Common myeloid progenitor, CD34-positive (primary cell): ENCODE measurements at regions not wholly inside any gene's neighbourhood (a gene's known extent, or its start where the extent isn't known, plus 50 kb on each side); places are given as distances from the start of the nearest gene placed in this dataset.

Source experiments
- CTCF ChIA-PET: fragments of 350-600 bp; sonication (Branson Sonifier 250); formaldehyde crosslinking; loops from one replicate; lab custom pipeline; 2021; ENCODE audit warnings: antibody characterized with exemption; lab: Charles Lee
- POLR2A ChIA-PET: fragments of 350-600 bp; sonication (Branson Sonifier 250); formaldehyde crosslinking; loops from one replicate; lab custom pipeline; 2021; ENCODE audit warnings: antibody characterized with exemption; lab: Charles Lee
- DNase-seq, 3 donors: peaks; one replicate each; pipeline versions ENCODE4 v3.0.0 to v3.0.0-alpha.2; 2013
- H3K27ac ChIP-seq, 2 experiments: 1 replicate in 1 of 2; 2 replicates in 1 of 2; pipeline ENCODE4 v1.7.0; 2013; ENCODE audit warnings: inconsistent platforms in 2 of 2, low read length in 2 of 2, mild to moderate bottlenecking in 2 of 2, low read depth in 1 of 2, moderate library complexity in 1 of 2; ENCODE audit not compliant: severe bottlenecking in 2 of 2, insufficient read depth in 1 of 2, poor library complexity in 1 of 2
- H3K27me3 ChIP-seq, 5 experiments: replicated peaks in 2 of 5; 1 replicate in 3 of 5; 2 replicates in 2 of 5; pipeline versions ENCODE4 v1.6.1 to v1.7.0; 2013; ENCODE audit warnings: low read length in 4 of 5, mild to moderate bottlenecking in 2 of 5, moderate library complexity in 2 of 5, inconsistent platforms in 1 of 5; ENCODE audit not compliant: insufficient read depth in 5 of 5, control insufficient read depth in 4 of 5
- H3K36me3 ChIP-seq, 4 experiments: 1 replicate in 2 of 4; 2 replicates in 2 of 4; pipeline versions ENCODE4 v1.6.1 to v1.7.0; 2013; ENCODE audit warnings: low read length in 3 of 4, control low read depth in 1 of 4, mild to moderate bottlenecking in 1 of 4; ENCODE audit not compliant: control insufficient read depth in 4 of 4, insufficient read depth in 4 of 4
- H3K4me1 ChIP-seq, 4 experiments: 1 replicate in 3 of 4; 2 replicates in 1 of 4; pipeline versions ENCODE4 v1.6.1 to v1.7.1; 2013; ENCODE audit warnings: low read length in 3 of 4, mild to moderate bottlenecking in 3 of 4, control low read depth in 1 of 4, inconsistent platforms in 1 of 4, moderate library complexity in 1 of 4; ENCODE audit not compliant: control insufficient read depth in 4 of 4, insufficient read depth in 4 of 4; ENCODE audit errors: control extremely low read depth in 1 of 4
- H3K4me3 ChIP-seq, 7 experiments: 1 replicate in 4 of 7; 2 replicates in 3 of 7; pipeline versions ENCODE4 v1.5.1 to v1.7.0; 2013; ENCODE audit warnings: mild to moderate bottlenecking in 7 of 7, low read length in 6 of 7, moderate library complexity in 6 of 7, inconsistent platforms in 2 of 7, low read depth in 2 of 7, control low read depth in 1 of 7; ENCODE audit not compliant: insufficient read depth in 4 of 7, control insufficient read depth in 1 of 7; ENCODE audit errors: extremely low read depth in 1 of 7
- H3K9me3 ChIP-seq, 5 experiments: 1 replicate in 4 of 5; 2 replicates in 1 of 5; pipeline versions ENCODE4 v1.6.1 to v1.7.1; 2013; ENCODE audit warnings: low read length in 4 of 5, mild to moderate bottlenecking in 2 of 5, inconsistent platforms in 1 of 5, low read depth in 1 of 5, moderate library complexity in 1 of 5; ENCODE audit not compliant: control insufficient read depth in 4 of 5, insufficient read depth in 2 of 5; ENCODE audit errors: control extremely low read depth in 1 of 5
- WGBS: methylation state at CpG from one replicate; pipeline ENCODE4 v1.1.5; 2013; ENCODE audit not compliant: insufficient coverage; 5-methylcytosine and 5-hydroxymethylcytosine counted together

- ChIA-PET CTCF (interaction anchor here (1.3 kb wide), 1 partner anchor 11 kb away, joined by 3 read pairs; no protein-coding TSS in a partner anchor), POLR2A (no interaction called here)
- WGBS: 98% methylated on average over 7 of the region's 8 CpGs
These were observed 152.4 kb upstream of the RFLNA start for GRCh38 chr12:124142395-124143035.

DNA sequence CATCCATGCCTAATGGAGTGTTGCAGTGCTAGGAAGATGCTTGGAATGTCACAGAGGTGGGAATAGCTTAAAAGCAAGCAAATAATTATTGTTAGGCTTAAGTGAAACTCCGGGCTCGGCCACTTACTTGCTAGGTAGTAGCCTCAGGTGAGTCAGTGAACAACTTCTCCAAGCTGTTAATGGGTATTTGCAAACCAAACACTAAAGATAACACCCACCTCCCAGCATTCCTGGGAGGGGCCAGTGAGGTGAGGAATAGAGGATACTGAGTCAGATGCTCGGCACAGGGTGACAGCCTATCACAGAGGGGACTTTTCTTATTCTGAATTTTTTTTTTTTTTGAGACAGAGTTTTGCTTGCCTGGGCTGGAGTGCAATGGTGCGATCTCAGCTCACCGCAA, 151.2 kb upstream of the RFLNA start:
- Histone ChIP-seq H3K27me3 (no peaks in the 10 kb centered on the region), H3K4me3 (no peak overlapping the region), H3K36me3 (no peaks in the 10 kb centered on the region), H3K9me3 (peaks cover 0 to 9% (median 7%) of the 10 kb centered on the region in 5 experiments), H3K4me1 (peaks cover 0 to 14% (median 8%) of the 10 kb centered on the region in 4 experiments), H3K27ac (no peak overlapping the region)
- POLR2A ChIA-PET: no interaction called here
- no peak for DNase-seq
- WGBS: 100% methylated on average over 5 of the region's 5 CpGs
- CTCF ChIA-PET: interaction anchor here (1.3 kb wide), 1 partner anchor 10 kb away, joined by 3 read pairs; no protein-coding TSS in a partner anchor

More at GRCh38 chr12:124142395-124143035, 152.4 kb upstream of the RFLNA start:
- Histone ChIP-seq H3K36me3 (no peaks in the 10 kb centered on the region), H3K27ac (no peak overlapping the region), H3K4me1 (peaks cover 0 to 14% (median 8%) of the 10 kb centered on the region in 4 experiments), H3K4me3 (no peak overlapping the region), H3K27me3 (no peaks in the 10 kb centered on the region), H3K9me3 (peaks cover 0 to 11% (median 7%) of the 10 kb centered on the region in 5 experiments)
- DNase-seq: no peak

DNA sequence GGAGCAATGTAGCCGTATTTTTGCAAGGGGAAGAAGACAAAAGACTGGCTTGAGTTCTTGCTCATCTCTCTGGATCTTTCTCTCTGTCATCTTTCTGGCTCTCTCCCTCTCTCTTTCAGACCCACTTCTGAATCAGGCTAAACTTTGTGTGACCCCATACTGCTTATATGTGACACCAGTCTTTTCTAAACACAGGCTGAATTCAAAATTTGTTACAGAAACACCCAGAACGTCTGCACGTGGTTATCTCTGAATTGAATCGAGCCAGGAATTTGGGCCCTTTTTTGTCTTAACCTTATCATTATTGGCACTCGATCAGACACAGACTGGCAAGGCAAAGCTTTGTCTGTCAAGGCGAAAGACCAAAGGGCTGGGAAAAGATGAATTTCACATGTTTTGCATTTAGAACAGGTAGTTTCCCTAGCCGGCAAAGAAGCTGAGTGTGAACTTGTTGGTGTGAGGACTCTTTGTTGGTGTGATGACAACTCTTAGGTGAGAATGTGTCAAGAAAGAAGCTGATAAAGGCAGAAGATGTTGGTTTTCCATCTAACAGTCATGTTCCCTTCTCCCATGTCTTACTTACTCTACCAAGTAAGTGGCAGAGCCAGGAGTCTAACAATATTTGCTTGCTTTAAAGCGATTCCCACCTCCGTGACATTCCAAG, 150.2 kb upstream of the RFLNA start:
- no peak for DNase-seq
- Histone ChIP-seq H3K4me3 (no peak overlapping the region), H3K36me3 (no peaks in the 10 kb centered on the region), H3K27me3 (no peaks in the 10 kb centered on the region), H3K9me3 (peaks cover 0 to 9% (median 7%) of the 10 kb centered on the region in 5 experiments), H3K4me1 (peaks cover 0 to 14% (median 8%) of the 10 kb centered on the region in 4 experiments), H3K27ac (no peak overlapping the region)
- ChIA-PET CTCF (no interaction called here), POLR2A (no interaction called here)
- 96% methylated on average over 5 of the region's 9 CpGs for WGBS

- no peaks in the 10 kb centered on the region for H3K36me3 ChIP-seq
- DNase-seq: no peak
- WGBS: 100% methylated on average over 1 of the region's 2 CpGs
- H3K9me3 ChIP-seq: peaks cover 0 to 9% (median 7%) of the 10 kb centered on the region in 5 experiments
- ChIA-PET POLR2A (interaction anchor here (0.6 kb wide), 1 partner anchor 109 kb away, joined by 8 read pairs; no protein-coding TSS in a partner anchor), CTCF (no interaction called here)
- no peaks in the 10 kb centered on the region for H3K4me1 ChIP-seq
- H3K27me3 ChIP-seq: no peaks in the 10 kb centered on the region
- no peak overlapping the region for H3K4me3 ChIP-seq
- no peak overlapping the region for H3K27ac ChIP-seq
These were observed 147.9 kb upstream of the RFLNA start for GRCh38 chr12:124147027-124147426.

DNA sequence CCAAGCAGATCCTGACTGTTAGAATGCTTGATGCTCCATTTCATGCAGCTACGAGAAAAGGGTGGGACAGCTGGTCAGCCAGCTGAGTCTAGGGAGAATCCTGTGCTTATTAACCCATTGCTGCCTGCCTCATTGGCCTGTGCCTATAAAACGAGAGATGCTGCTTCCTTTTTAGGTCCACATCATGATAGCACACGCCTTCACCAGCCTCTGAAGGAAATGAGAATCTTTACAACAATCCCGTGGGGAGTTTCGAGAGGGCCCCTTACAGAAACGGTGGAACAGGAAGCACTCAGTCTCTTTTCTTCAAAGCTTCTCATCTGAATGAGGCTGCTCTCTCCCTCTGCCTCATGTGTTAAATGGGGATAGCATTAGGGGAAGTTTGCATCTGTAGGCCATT, 147.3 kb upstream of the RFLNA start:
- POLR2A ChIA-PET: no interaction called here
- WGBS: 43% methylated on average over 6 of the region's 6 CpGs
- H3K27me3 ChIP-seq: no peaks in the 10 kb centered on the region
- DNase-seq: no peak
- no peaks in the 10 kb centered on the region for H3K36me3 ChIP-seq
- H3K4me1 ChIP-seq: no peaks in the 10 kb centered on the region
- H3K27ac ChIP-seq: no peak overlapping the region
- H3K9me3 ChIP-seq: peaks cover 0 to 4% (median 2%) of the 10 kb centered on the region in 5 experiments
- CTCF ChIA-PET: no interaction called here
- no peak overlapping the region for H3K4me3 ChIP-seq

GRCh38 chr12:124148481-124149273, 146.2 kb upstream of the RFLNA start:
- Histone ChIP-seq H3K9me3 (no peaks in the 10 kb centered on the region), H3K36me3 (no peaks in the 10 kb centered on the region), H3K27me3 (no peaks in the 10 kb centered on the region), H3K4me1 (no peaks in the 10 kb centered on the region), H3K4me3 (no peak overlapping the region), H3K27ac (no peak overlapping the region)
- WGBS: 96% methylated on average over 13 of the region's 13 CpGs
- ChIA-PET CTCF (interaction anchor here (0.5 kb wide), 1 partner anchor 407 kb away, joined by 3 read pairs; no protein-coding TSS in a partner anchor), POLR2A (no interaction called here)
- DNase-seq: no peak
